SK-N-SH (cell line): ENCODE measurements at regions not wholly inside any gene's neighbourhood (a gene's known extent, or its start where the extent isn't known, plus 50 kb on each side); places are given as distances from the start of the nearest gene placed in this dataset.

ENCODE experiments used
- CHD2 ChIP-seq: fragments of 150-350 bp; IDR thresholded peaks from 2 replicates; pipeline ENCODE4 v1.6.1; 2018; ENCODE audit warnings: low read length; ENCODE audit not compliant: partially characterized antibody
- JUND ChIP-seq: IDR thresholded peaks from 2 replicates; pipeline ENCODE4 v1.4.0; 2012
- RAD21 ChIP-seq: IDR thresholded peaks from 2 replicates; pipeline ENCODE4 v1.6.1; 2012; ENCODE audit warnings: mild to moderate bottlenecking, low read length
- RXRA ChIP-seq: IDR thresholded peaks from 2 replicates; pipeline ENCODE4 v1.4.0; 2012; ENCODE audit warnings: low read depth, mild to moderate bottlenecking, borderline replicate concordance
- SMC3 ChIP-seq: IDR thresholded peaks from 2 replicates; pipeline ENCODE4 v1.6.1; 2012; ENCODE audit warnings: low read depth, low read length, improper control_type of control experiment

DNA sequence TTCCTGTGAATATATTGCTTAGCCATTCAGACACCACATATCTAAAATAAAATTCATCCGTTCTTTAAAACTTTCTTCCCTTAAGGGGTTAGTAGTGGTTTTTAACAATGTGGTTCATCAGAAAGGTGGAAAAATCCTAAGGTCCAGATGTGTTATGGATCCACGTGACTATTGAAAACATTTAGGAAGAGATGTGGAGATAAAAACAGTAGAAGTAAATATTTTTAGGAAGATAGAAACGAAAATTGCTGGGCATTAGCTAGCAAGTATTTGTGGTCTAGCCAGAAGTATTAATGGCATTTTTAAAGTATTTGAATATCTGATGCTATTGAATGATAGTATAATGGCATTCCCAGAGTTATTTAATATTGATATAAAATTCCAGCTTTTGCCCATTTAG, 180.8 kb downstream of the LTN1 start:
- TF ChIP-seq CHD2, result no peak
- no peak for TF ChIP-seq RXRA
- no peak for TF ChIP-seq RAD21
- TF ChIP-seq JUND, result 0 out of 2 replicates have a peak, but pooled peaks have one; percentile 9
- no peak for TF ChIP-seq SMC3
